ENCODE measurements at regions not wholly inside any gene's neighbourhood (a gene's known extent, or its start where the extent isn't known, plus 50 kb on each side); places are given as distances from the start of the nearest gene placed in this dataset.

DNA sequence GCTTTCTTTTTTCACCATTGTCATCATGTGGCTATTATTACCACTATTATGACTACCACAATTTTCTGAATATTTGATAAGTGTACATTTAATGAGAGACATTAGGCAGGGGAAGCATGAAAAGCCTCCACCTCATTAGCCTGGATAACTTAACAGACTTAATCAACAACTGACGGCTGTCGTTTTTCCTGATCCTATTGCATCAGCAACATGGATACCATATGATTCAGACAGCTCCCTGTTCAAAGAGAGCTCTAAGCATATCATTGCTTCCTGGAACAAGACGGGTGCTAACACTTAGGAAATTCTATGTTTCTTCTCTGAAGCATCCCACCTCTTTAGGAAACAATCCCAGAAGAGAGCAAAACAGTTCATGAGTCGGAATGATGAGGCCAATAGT is 765.2 kb downstream of the NOVA1 start:
- TF ChIP-seq EZH2phosphoT487 (IDR thresholded peaks at IDR 0.05; ENCODE audit: borderline replicate concordance): no peak
- TF ChIP-seq, protein P1, sequence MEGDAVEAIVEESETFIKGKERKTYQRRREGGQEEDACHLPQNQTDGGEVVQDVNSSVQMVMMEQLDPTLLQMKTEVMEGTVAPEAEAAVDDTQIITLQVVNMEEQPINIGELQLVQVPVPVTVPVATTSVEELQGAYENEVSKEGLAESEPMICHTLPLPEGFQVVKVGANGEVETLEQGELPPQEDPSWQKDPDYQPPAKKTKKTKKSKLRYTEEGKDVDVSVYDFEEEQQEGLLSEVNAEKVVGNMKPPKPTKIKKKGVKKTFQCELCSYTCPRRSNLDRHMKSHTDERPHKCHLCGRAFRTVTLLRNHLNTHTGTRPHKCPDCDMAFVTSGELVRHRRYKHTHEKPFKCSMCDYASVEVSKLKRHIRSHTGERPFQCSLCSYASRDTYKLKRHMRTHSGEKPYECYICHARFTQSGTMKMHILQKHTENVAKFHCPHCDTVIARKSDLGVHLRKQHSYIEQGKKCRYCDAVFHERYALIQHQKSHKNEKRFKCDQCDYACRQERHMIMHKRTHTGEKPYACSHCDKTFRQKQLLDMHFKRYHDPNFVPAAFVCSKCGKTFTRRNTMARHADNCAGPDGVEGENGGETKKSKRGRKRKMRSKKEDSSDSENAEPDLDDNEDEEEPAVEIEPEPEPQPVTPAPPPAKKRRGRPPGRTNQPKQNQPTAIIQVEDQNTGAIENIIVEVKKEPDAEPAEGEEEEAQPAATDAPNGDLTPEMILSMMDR (IDR thresholded peaks at IDR 0.05 in 2 of 3, conservative IDR thresholded peaks at IDR 0.05 in 1 of 3; ENCODE audit: borderline replicate concordance in 1 of 3, insufficient read depth in 1 of 3, low read depth in 2 of 3, low read length in 2 of 3): no peak

All from HCT116 (cell line).